ENCODE measurements at regions not wholly inside any gene's neighbourhood (a gene's known extent, or its start where the extent isn't known, plus 50 kb on each side); places are given as distances from the start of the nearest gene placed in this dataset.

DNA sequence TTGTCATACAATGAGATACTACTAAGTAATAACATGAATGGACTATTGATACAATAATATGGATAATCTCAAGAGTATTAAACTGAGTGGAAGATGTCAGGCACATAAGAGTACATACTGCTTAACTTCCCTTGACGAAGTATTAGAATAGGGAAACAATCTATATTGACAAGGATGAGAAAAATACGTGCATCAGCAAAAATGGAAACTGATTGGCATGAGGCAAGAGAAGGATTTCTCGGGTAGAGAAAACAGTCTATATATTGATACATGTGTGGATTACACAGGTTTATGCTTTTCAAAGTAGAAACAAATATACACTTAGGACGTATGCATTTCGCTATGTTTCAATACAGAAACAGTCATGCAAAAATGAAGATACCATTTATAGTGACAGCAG is 57.4 kb downstream of the PRR20E start:
- TF ChIP-seq CREB1 (IDR thresholded peaks at IDR 0.05; ENCODE audit: low read depth), result no peak
- TF ChIP-seq, protein P1, sequence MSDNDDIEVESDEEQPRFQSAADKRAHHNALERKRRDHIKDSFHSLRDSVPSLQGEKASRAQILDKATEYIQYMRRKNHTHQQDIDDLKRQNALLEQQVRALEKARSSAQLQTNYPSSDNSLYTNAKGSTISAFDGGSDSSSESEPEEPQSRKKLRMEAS (IDR thresholded peaks at IDR 0.05), result no peak
- TF ChIP-seq, protein P2, sequence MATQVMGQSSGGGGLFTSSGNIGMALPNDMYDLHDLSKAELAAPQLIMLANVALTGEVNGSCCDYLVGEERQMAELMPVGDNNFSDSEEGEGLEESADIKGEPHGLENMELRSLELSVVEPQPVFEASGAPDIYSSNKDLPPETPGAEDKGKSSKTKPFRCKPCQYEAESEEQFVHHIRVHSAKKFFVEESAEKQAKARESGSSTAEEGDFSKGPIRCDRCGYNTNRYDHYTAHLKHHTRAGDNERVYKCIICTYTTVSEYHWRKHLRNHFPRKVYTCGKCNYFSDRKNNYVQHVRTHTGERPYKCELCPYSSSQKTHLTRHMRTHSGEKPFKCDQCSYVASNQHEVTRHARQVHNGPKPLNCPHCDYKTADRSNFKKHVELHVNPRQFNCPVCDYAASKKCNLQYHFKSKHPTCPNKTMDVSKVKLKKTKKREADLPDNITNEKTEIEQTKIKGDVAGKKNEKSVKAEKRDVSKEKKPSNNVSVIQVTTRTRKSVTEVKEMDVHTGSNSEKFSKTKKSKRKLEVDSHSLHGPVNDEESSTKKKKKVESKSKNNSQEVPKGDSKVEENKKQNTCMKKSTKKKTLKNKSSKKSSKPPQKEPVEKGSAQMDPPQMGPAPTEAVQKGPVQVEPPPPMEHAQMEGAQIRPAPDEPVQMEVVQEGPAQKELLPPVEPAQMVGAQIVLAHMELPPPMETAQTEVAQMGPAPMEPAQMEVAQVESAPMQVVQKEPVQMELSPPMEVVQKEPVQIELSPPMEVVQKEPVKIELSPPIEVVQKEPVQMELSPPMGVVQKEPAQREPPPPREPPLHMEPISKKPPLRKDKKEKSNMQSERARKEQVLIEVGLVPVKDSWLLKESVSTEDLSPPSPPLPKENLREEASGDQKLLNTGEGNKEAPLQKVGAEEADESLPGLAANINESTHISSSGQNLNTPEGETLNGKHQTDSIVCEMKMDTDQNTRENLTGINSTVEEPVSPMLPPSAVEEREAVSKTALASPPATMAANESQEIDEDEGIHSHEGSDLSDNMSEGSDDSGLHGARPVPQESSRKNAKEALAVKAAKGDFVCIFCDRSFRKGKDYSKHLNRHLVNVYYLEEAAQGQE (IDR thresholded peaks at IDR 0.05; ENCODE audit: low read depth), result no peak
- no peak for TF ChIP-seq NFIC (IDR thresholded peaks at IDR 0.05)
- no peak for TF ChIP-seq RAD21 (IDR thresholded peaks at IDR 0.05; ENCODE audit: low read depth)
- TF ChIP-seq EGR1 (IDR thresholded peaks at IDR 0.05), result no peak
- no peak for TF ChIP-seq CEBPB (IDR thresholded peaks at IDR 0.05)
- TF ChIP-seq, protein P3, sequence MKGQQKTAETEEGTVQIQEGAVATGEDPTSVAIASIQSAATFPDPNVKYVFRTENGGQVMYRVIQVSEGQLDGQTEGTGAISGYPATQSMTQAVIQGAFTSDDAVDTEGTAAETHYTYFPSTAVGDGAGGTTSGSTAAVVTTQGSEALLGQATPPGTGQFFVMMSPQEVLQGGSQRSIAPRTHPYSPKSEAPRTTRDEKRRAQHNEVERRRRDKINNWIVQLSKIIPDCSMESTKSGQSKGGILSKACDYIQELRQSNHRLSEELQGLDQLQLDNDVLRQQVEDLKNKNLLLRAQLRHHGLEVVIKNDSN (IDR thresholded peaks at IDR 0.05), result no peak
- TF ChIP-seq ZBTB7A (IDR thresholded peaks at IDR 0.05; ENCODE audit: low read depth), result no peak
- no peak for TF ChIP-seq EP300 (IDR thresholded peaks at IDR 0.05; ENCODE audit: borderline replicate concordance)
- TF ChIP-seq FOXM1 (IDR thresholded peaks at IDR 0.05; ENCODE audit: borderline replicate concordance, low read depth), result no peak
- TF ChIP-seq YY1 (IDR thresholded peaks at IDR 0.05; ENCODE audit: low read depth), result no peak
- TF ChIP-seq TAF1 (IDR thresholded peaks at IDR 0.05; ENCODE audit: low read depth), result no peak
- no peak for TF ChIP-seq TEAD4 (IDR thresholded peaks at IDR 0.05)
- no peak for TF ChIP-seq TCF12 (IDR thresholded peaks at IDR 0.05; ENCODE audit: low read depth)

DNA sequence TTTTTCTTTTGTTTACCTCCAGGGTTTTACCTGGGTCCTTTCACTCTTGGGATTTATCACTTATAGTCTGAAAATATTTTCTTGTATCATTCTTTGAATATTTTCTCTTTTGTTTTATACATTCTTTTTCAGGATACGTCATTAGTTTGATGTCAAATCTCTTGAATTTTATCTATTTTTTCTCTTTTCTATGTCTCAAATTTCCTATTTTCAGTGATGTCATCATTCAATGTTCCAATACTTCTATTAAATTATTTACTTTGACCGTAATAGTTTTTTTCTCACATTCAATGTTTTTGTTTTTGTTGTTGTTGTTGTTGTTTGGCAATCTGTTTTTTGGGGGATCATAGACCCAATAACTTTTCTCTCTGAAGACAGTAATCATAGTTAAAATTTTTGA is 83.5 kb downstream of the PRR20E start:
- TF ChIP-seq EGR1 (IDR thresholded peaks at IDR 0.05), result no peak

DNA sequence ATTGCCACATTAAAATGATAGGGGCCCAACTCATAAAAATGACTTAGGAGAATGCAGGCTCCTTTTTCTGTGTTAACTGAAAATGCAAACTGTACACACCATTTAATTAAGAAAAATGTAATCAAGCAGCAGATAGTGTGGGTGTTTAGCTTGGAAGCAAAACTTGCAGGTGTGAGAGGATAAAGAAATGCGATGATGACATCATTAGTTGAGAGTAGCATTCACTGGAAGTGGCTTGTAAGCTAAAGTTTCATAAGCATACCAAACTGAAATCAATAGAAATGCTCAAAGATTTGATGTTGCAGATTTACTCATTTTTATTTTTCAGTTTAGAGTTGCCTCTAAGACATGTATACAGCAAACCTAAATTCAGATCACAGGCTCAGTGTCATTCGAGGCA is 86.6 kb downstream of the PRR20E start:
- TF ChIP-seq CREB1 (IDR thresholded peaks at IDR 0.05; ENCODE audit: low read depth) (no peak), RAD21 (IDR thresholded peaks at IDR 0.05; ENCODE audit: low read depth) (no peak), TEAD4 (IDR thresholded peaks at IDR 0.05) (no peak), ZBTB7A (IDR thresholded peaks at IDR 0.05; ENCODE audit: low read depth) (no peak)
- TF ChIP-seq, protein P2 (IDR thresholded peaks at IDR 0.05; ENCODE audit: low read depth), result no peak
- TF ChIP-seq, protein P1 (IDR thresholded peaks at IDR 0.05), result no peak

DNA sequence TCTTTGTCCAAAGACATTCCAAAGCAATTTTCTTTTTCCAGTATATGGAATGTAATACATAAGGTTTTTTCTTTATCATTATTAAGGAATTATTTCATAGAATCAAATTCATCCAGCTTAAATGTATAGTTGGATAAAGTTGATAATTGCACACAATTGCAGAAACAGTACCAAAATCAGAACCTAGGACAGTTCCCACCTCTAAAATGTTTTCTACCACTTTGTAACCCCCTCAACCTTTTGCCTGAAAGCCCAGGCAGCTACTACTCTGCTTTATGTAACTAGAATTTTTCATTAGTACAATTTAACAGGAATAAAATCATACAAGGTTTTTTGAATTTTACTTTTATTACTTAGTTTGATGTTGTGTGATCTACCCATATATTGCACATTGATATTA is 98.0 kb downstream of the PRR20E start:
- TF ChIP-seq, protein P2 (IDR thresholded peaks at IDR 0.05; ENCODE audit: low read depth), result peak; percentile 81
- TF ChIP-seq RAD21 (IDR thresholded peaks at IDR 0.05; ENCODE audit: low read depth), result no peak
- TF ChIP-seq, protein P1 (IDR thresholded peaks at IDR 0.05), result no peak
- TF ChIP-seq CEBPB (IDR thresholded peaks at IDR 0.05), result no peak
- TF ChIP-seq EGR1 (IDR thresholded peaks at IDR 0.05), result no peak
- no peak for TF ChIP-seq YY1 (IDR thresholded peaks at IDR 0.05; ENCODE audit: low read depth)

DNA sequence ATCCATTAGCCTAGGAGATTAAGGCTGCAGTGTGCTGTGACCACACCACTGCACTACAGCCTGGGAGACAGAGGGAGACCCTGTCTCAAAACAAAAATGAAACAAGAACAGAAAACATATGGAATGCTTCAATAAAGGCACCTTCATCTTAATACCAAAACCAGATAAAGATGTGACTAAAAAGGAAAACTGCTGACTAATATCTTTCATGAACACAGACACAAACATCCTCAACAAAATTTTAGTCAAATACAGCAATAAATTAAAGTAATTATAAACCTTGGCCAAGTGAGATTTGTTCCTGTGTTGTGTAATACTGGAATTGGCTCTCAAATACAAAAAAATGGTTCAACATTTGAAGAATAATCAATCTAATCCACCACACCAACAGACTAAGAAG is 103.5 kb downstream of the PRR20E start:
- TF ChIP-seq, protein P3 (IDR thresholded peaks at IDR 0.05), result no peak
- no peak for TF ChIP-seq TAF1 (IDR thresholded peaks at IDR 0.05; ENCODE audit: low read depth)
- no peak for TF ChIP-seq RAD21 (IDR thresholded peaks at IDR 0.05; ENCODE audit: low read depth)
- no peak for TF ChIP-seq YY1 (IDR thresholded peaks at IDR 0.05; ENCODE audit: low read depth)
- no peak for TF ChIP-seq ZBTB7A (IDR thresholded peaks at IDR 0.05; ENCODE audit: low read depth)
- TF ChIP-seq TCF12 (IDR thresholded peaks at IDR 0.05; ENCODE audit: low read depth), result no peak
- no peak for TF ChIP-seq EP300 (IDR thresholded peaks at IDR 0.05; ENCODE audit: borderline replicate concordance)
- TF ChIP-seq, protein P2 (IDR thresholded peaks at IDR 0.05; ENCODE audit: low read depth), result no peak
- TF ChIP-seq TEAD4 (IDR thresholded peaks at IDR 0.05), result no peak
- TF ChIP-seq CREB1 (IDR thresholded peaks at IDR 0.05; ENCODE audit: low read depth), result no peak
- TF ChIP-seq, protein P1 (IDR thresholded peaks at IDR 0.05), result no peak
- no peak for TF ChIP-seq FOXM1 (IDR thresholded peaks at IDR 0.05; ENCODE audit: borderline replicate concordance, low read depth)
- no peak for TF ChIP-seq CEBPB (IDR thresholded peaks at IDR 0.05)
- TF ChIP-seq NFIC (IDR thresholded peaks at IDR 0.05), result no peak
- TF ChIP-seq EGR1 (IDR thresholded peaks at IDR 0.05), result no peak
